SK-N-MC (cell line): ENCODE measurements at regions not wholly inside any gene's neighbourhood (a gene's known extent, or its start where the extent isn't known, plus 50 kb on each side); places are given as distances from the start of the nearest gene placed in this dataset.

Experiments
- EZH2 ChIP-seq: fragments of 200-600 bp; sonication (generic); IDR thresholded peaks from one replicate; pipeline ENCODE4 v1.6.1; 2017; ENCODE audit warnings: antibody characterized with exemption
- FOXP2 ChIP-seq: optimal IDR thresholded peaks from 2 replicates; pipeline ENCODE3; 2011; ENCODE audit warnings: mild to moderate bottlenecking, moderate library complexity; ENCODE audit not compliant: insufficient read depth; ENCODE audit errors: extremely low read length, control extremely low read depth
- POLR2AphosphoS5 ChIP-seq: IDR thresholded peaks from 2 replicates; pipeline ENCODE4 v1.6.1; 2012; ENCODE audit warnings: mild to moderate bottlenecking, low read depth, low read length, borderline replicate concordance

GRCh38 chr7:18352339-18353255 lies 143.0 kb upstream of the HDAC9 start:
- TF ChIP-seq EZH2 (no peak), POLR2AphosphoS5 (no peak), FOXP2 (no peak)
